ENCODE measurements at regions not wholly inside any gene's neighbourhood (a gene's known extent, or its start where the extent isn't known, plus 50 kb on each side); places are given as distances from the start of the nearest gene placed in this dataset.
"Not testable (repeated sequence)": the region's sequence is repeated elsewhere in the genome, so short reads cannot be mapped to it uniquely, and the experiment has no call there.

DNA sequence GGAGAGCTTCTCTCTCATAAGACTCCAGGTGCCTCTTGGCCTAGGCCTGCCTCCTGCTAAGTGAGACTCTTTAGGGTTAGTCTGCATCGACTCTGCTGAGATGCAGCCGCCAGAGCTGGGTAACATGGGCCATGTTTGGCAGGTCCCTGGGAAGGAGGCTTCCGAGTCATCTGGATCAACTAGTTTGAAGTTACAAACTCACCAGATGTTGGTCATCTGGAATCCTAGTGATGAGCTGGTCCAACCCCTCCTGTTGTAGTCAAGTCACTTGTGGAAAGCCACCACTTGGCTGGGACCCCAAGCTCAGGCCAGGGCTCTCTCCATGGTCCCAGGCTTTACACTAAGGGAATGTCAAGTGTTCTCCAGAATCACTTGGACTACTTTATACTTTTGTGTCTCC is 143.4 kb downstream of the ADRA2C start:
- DNase-seq; H3K36me3 ChIP-seq; intact Hi-C loops (cut with DNase I; ENCODE audit: low total_unique reads); H3K4me1 ChIP-seq; H3K4me3 ChIP-seq; H3K9me3 ChIP-seq; H3K27ac ChIP-seq: not testable (repeated sequence)
- WGBS, 5 donors, result 89 to 96% (median 92%) methylated on average over 2 to 3 of the region's 3 CpGs
- peaks cover 0 to 11% (median 0%) of the 10 kb centered on the region in 7 donors for H3K27me3 ChIP-seq (replicated peaks in 1 of 7)

DNA sequence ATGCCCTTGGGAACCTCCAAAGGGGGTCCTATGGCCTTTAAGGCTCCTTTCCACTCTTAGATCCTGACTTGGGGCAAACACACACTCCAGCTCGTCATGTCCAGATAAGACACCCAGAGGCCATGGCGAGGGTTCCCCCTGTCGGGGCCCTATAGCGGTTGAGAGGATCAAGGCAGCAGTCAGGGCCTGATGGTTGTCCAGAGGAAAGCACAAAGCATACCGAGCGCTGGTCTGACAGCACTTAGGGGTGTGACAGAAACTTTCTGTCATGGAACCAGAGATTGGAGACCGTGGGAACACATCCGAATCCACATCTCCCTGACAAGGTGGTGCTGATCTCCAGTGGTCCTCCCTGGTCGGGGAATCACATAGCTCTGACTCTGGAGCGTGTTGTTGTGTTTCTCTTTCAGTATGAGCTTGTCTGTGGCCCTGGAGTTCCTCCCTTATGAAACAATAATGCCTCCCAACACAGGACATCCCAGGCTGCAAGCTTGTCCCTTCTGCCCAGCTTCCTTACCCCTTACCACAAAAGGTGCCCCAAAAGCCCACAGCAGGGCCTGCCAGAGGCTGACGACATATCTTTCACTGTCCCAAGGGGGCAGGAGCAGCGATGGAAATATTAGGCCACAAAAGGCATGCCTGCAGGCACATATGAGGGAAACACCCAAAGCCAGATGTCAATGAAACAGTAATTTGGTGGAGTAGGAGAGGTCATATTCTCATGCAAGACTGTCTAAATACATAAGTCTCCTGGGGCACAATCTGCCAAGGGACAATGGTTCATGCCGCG is 144.2 kb downstream of the ADRA2C start:
- H3K4me1 ChIP-seq; DNase-seq; H3K4me3 ChIP-seq; intact Hi-C loops (cut with DNase I; ENCODE audit: low total_unique reads); H3K36me3 ChIP-seq; H3K27ac ChIP-seq; H3K9me3 ChIP-seq: not testable (repeated sequence)
- H3K27me3 ChIP-seq (replicated peaks in 1 of 7), result peaks cover 0 to 12% (median 0%) of the 10 kb centered on the region in 7 donors
- 85 to 94% (median 90%) methylated on average over 12 to 14 of the region's 14 CpGs for WGBS, 5 donors

DNA sequence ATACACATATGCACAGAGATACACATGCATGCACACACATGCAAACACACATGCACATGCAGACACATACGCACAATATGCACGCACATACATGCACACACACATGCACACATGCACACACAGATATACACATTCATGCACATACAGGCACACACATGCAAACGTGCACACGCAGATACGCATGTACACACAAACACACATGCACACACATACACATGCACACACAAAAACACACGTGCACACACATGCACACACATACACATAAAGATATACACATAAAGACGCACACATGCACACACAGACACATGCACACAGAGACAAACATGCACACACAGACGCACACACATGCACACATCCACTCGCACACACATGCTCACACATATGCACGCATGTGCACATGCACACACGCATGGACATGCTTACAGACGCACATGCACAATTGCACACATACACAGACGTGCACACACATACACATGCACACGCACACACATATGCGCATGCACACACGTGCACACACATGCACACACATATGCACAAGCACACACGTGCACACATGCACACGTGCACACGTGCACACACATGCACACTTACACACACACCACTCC is 145.2 kb downstream of the ADRA2C start:
- intact Hi-C loops (cut with DNase I; ENCODE audit: low total_unique reads), result no loop called here
- no peaks in the 10 kb centered on the region for H3K9me3 ChIP-seq
- H3K27ac ChIP-seq, result no peak overlapping the region
- DNase-seq, result no peak
- H3K4me1 ChIP-seq, result no peaks in the 10 kb centered on the region
- H3K4me3 ChIP-seq, result no peak overlapping the region
- no peaks in the 10 kb centered on the region for H3K36me3 ChIP-seq
- 78 to 89% (median 84%) methylated on average over 19 of the region's 19 CpGs for WGBS, 5 donors
- peaks cover 0 to 21% (median 0%) of the 10 kb centered on the region in 7 donors for H3K27me3 ChIP-seq (replicated peaks in 1 of 7)
- TF ChIP-seq POLR2AphosphoS5 (IDR thresholded peaks at IDR 0.05), result no peak
- TF ChIP-seq, protein P1, sequence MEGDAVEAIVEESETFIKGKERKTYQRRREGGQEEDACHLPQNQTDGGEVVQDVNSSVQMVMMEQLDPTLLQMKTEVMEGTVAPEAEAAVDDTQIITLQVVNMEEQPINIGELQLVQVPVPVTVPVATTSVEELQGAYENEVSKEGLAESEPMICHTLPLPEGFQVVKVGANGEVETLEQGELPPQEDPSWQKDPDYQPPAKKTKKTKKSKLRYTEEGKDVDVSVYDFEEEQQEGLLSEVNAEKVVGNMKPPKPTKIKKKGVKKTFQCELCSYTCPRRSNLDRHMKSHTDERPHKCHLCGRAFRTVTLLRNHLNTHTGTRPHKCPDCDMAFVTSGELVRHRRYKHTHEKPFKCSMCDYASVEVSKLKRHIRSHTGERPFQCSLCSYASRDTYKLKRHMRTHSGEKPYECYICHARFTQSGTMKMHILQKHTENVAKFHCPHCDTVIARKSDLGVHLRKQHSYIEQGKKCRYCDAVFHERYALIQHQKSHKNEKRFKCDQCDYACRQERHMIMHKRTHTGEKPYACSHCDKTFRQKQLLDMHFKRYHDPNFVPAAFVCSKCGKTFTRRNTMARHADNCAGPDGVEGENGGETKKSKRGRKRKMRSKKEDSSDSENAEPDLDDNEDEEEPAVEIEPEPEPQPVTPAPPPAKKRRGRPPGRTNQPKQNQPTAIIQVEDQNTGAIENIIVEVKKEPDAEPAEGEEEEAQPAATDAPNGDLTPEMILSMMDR (IDR thresholded peaks at IDR 0.05 in 8 of 11, conservative IDR thresholded peaks at IDR 0.05 in 3 of 11), result no peak
- no peak for TF ChIP-seq POLR2A (IDR thresholded peaks at IDR 0.05)

DNA sequence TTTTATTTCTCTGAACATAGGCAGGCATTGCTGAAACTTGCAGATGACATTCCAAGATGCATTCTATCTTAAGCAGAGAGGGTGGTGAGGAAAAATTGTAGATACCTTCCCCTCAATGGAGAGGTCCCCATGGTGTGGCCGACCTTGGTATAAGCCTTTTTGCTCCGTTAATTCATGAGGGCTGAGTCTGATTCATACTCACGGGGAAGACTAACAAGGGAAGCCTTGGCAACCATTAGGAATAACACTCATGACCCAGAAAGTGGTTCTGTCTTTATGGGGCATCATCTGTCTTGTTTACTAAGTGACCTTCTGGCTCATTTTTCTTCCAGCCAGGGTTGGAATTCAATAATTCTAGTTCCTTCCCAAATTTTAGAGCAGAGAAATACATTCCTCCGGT is 148.3 kb downstream of the ADRA2C start:
- H3K27me3 ChIP-seq (replicated peaks in 1 of 7), result peaks cover 0 to 11% (median 0%) of the 10 kb centered on the region in 7 donors
- DNase-seq; H3K27ac ChIP-seq; H3K4me3 ChIP-seq; H3K36me3 ChIP-seq; H3K4me1 ChIP-seq; H3K9me3 ChIP-seq; intact Hi-C loops (cut with DNase I; ENCODE audit: low total_unique reads): not testable (repeated sequence)
- WGBS, 5 donors, result 69 to 83% (median 77%) methylated on average over 4 of the region's 4 CpGs

DNA sequence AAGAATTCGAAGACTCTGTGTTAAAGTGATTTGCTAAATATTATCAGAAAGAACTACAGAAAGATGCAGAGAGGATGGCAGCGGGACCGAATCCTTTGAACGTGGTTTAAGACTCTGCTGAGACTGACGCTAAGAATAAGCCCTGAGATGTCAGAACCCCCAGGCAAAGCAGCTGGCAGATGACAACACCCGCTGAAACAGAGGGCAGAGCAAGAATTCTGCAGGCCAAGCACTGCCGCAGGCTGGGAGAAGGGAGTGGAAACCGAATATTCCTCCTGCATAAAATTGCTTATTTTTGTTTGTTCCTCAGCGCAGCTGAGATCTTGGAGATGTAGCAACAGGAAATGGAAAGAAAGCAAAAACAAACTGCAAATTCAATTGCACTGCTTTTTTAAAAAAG is 153.3 kb downstream of the ADRA2C start:
- H3K9me3 ChIP-seq; intact Hi-C loops (cut with DNase I; ENCODE audit: low total_unique reads); H3K36me3 ChIP-seq; H3K4me1 ChIP-seq; H3K4me3 ChIP-seq; H3K27ac ChIP-seq: not testable (repeated sequence)
- peaks cover 0 to 11% (median 0%) of the 10 kb centered on the region in 7 donors for H3K27me3 ChIP-seq (replicated peaks in 1 of 7)
- 48 to 66% (median 59%) methylated on average over 9 of the region's 9 CpGs for WGBS, 5 donors
- DNase-seq, result peak; percentile 22

DNA sequence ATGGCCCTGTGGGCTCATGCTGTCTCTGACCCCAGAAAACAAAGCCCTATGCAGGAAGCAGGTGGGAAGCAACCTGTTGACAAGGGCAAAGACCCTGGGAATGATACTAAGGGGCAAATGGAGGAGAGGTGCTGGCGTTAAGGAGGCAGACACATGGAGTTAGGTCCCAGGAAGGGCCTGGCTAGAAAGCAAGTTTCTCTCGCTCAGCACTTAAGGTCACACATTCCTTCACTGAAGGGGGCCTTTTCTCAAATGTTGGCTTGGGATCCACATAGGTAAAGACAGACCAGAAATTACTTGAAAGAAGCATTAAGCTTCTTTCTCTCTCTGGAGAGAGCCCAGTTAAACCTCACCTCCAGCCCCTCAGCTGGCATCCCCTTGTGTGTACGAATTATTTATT is 155.7 kb downstream of the ADRA2C start:
- 64 to 77% (median 70%) methylated on average over 3 of the region's 3 CpGs for WGBS, 5 donors
- H3K27ac ChIP-seq; H3K4me3 ChIP-seq; H3K27me3 ChIP-seq (replicated peaks in 1 of 7); H3K4me1 ChIP-seq; H3K9me3 ChIP-seq; H3K36me3 ChIP-seq; intact Hi-C loops (cut with DNase I; ENCODE audit: low total_unique reads): not testable (repeated sequence)
- peak; percentile 2 for DNase-seq

DNA sequence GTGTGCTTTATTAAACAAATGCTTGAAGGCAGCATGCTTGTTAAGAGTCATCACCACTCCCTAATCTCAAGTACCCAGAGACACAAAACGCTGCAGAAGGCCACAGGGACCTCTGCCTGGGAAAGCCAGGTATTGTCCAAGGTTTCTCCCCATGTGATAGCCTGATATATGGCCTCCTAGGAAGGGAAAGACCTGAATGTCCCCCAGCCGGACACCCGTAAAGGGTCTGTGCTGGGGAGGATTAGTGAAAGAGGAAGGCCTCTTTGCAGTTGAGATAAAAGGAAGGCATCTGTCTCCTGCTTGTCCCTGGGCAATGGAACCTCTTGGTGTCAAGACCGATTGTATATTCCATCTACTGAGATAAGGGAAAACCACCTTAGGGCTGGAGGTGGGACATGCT is 159.7 kb downstream of the ADRA2C start:
- H3K4me3 ChIP-seq; H3K27ac ChIP-seq; H3K36me3 ChIP-seq; H3K4me1 ChIP-seq; H3K9me3 ChIP-seq; intact Hi-C loops (cut with DNase I; ENCODE audit: low total_unique reads); H3K27me3 ChIP-seq (replicated peaks in 1 of 7): not testable (repeated sequence)
- DNase-seq, result peak; percentile 8
- WGBS, 5 donors, result 40 to 68% (median 57%) methylated on average over 3 to 4 of the region's 4 CpGs

DNA sequence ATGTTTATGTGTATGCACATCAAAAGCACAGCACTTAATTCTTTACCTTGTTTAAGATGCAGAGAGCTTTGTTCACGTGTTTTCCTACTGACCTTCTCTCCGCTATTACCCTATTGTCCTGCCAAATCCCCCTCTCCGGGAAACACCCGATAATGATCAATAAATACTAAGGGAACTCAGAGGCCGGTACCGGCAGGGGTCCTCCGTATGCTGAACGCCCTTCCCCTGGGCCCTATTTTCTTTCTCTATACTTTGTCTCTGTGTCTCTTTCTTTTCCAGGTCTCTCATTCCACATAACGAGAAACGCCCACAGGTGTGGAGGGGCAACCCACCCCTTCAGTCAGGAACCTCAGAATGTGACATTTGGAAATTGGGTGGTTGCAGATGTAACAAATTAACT is 160.1 kb downstream of the ADRA2C start:
- intact Hi-C loops (cut with DNase I; ENCODE audit: low total_unique reads); H3K4me1 ChIP-seq; H3K27me3 ChIP-seq (replicated peaks in 1 of 7); H3K4me3 ChIP-seq; H3K27ac ChIP-seq; H3K9me3 ChIP-seq; H3K36me3 ChIP-seq: not testable (repeated sequence)
- DNase-seq, result peak; percentile 19
- 58 to 79% (median 68%) methylated on average over 10 of the region's 10 CpGs for WGBS, 5 donors

DNA sequence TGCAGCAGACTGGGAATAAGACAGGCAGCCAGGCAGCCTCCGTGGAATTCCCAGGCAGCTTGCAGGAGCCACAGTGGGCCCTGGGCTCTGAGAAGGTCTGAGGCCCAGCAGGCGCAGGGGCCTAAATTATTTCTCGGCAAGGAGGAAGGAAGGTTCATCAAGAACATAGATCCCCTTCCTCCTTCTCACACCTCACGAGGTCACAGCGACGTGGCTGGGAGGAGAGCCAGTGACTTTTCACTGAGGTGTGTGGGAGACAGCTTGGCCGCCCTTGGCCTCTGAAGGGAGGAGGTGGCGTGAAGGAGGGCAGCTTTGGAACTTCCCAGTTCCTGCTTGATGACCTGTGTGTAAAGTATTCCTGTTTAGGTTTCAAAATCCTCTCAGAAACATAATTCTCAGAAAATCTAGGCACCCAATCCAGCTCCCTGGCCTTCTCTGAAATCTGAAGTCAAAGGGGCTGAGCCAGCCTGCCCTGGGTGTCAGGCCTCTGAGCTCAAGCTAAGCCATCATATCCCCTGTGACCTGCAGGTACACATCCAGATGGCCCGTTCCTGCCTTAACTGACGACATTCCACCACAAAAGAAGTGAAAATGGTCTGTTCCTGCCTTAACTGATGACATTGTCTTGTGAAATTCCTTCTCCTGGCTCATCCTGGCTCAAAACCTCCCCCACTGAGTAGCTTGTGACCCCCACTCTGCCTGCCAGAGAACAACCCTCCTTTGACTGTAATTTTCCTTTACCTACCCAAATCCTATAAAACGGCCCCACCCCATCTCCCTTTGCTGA is 161.0 kb downstream of the ADRA2C start:
- H3K27me3 ChIP-seq (replicated peaks in 1 of 7); H3K9me3 ChIP-seq; intact Hi-C loops (cut with DNase I; ENCODE audit: low total_unique reads); H3K36me3 ChIP-seq; H3K4me1 ChIP-seq; H3K4me3 ChIP-seq; H3K27ac ChIP-seq: not testable (repeated sequence)
- peak; percentile 55 for DNase-seq
- WGBS, 5 donors, result 55 to 63% (median 58%) methylated on average over 10 to 11 of the region's 11 CpGs

All from spleen (tissue), 11 donors.